GM10248 (cell line): ENCODE measurements at regions not wholly inside any gene's neighbourhood (a gene's known extent, or its start where the extent isn't known, plus 50 kb on each side); places are given as distances from the start of the nearest gene placed in this dataset.

Source experiments
- CTCF ChIA-PET: fragments of 300-600 bp; sonication (Branson Sonifier 250); formaldehyde crosslinking; extraction: SDS; loops from one replicate; lab custom pipeline; 2021; ENCODE audit warnings: antibody characterized with exemption; lab: Yijun Ruan, JAX
- POLR2A ChIA-PET: fragments of 350-650 bp; sonication (Branson Sonifier 250); formaldehyde crosslinking; extraction: SDS; loops from one replicate; lab custom pipeline; 2020; ENCODE audit warnings: antibody characterized with exemption; lab: Yijun Ruan, JAX
- DNase-seq: peaks from one replicate; pipeline ENCODE4 v3.0.0; 2012; ENCODE audit errors: extremely low spot score
- CTCF ChIP-seq: IDR thresholded peaks from 2 replicates; pipeline ENCODE4 v1.5.1; 2012; ENCODE audit warnings: mild to moderate bottlenecking, low read depth; ENCODE audit errors: extremely low read depth, missing control alignments, control extremely low read depth

DNA sequence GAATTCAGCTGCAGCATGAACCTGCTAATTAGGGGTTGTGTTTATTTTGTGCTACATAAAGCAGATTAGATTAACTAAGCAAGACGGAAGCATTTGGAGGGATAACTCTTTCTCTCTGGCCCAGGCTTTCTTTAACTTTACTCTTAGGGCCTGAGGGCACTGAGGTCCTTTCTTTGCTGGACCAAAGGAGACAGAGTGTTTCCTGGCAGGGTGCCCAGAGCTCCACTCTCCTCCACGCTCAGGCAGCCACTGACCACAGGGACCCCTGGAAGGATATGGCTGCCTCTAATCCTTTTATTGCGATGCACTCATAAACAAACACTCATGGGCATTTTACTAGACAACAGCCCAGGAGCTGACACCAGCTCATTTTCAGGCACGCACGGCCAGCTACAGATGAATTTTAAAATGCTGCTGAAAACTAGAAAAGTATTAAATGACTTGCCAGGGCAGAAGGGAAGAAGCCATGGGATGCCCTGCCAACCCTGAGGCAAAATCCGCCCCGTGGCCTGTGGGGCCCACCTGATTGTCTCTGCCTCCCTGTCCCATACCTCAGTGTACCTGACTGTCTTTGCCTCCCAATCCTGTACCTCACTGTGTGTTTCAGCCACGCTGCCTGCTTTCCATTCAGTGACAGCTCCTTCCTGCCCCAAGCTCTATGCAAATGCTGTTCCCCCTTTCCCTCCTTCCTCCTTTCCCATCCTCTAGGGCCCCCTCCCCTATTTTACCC, 192.6 kb upstream of the NAV2 start:
- POLR2A ChIA-PET: no interaction called here
- TF ChIP-seq CTCF: no peak
- CTCF ChIA-PET: interaction anchor here (0.8 to 1.3 kb wide), 2 partner anchors 10 to 44 kb away, joined by 3 to 4 read pairs; no protein-coding TSS in a partner anchor
- no peak for DNase-seq

- POLR2A ChIA-PET: no interaction called here
- no peak for DNase-seq
- CTCF ChIA-PET: interaction anchor here (1.0 to 1.3 kb wide), 2 partner anchors 9 to 45 kb away, joined by 4 read pairs; no protein-coding TSS in a partner anchor
Observed at GRCh38 chr11:19519353-19519752, 193.3 kb upstream of the NAV2 start.

DNA sequence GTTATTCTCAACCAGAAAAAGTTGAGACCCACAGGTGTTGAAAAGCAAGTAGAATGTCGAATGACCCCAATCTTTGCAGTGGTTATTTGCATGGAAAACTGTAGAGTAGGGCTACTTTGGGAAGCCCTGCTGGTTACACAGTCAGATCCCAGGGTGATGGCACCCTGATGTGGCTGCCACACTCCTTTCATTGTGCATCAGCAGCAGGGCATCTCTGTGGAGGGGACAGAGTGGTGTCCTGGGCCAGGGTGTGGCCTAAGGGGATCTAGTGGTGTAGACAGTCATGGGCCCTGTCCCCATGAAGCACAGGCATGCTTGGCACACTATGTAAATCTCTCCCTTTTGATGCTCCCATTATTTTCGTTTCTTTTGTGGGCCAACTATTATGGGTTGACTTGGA, 199.4 kb upstream of the NAV2 start:
- no peak for TF ChIP-seq CTCF
- ChIA-PET CTCF (no interaction called here), POLR2A (no interaction called here)
- DNase-seq: no peak

More at GRCh38 chr11:19519353-19519752, 193.3 kb upstream of the NAV2 start:
- TF ChIP-seq CTCF: peak; percentile 23

DNA sequence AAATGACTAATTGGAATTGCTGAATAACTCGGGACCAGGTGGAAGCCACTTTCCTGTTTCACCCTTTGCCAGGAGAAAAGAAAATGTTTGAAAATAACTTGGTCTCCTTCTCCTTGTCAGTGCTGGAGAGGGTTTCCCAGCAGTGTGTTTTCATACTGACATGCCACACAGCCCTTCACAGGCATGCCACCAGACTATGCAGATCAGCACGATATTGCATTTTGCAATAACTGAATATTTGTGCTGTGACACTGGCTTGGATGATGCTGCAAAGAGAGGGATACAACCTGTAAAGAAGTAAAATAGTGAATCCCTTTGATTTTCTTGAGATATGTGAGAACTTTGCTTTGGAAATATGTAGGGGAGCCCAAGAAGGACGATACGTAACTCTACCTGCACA, 200.0 kb upstream of the NAV2 start:
- DNase-seq: no peak
- no peak for TF ChIP-seq CTCF
- ChIA-PET CTCF (no interaction called here), POLR2A (no interaction called here)

DNA sequence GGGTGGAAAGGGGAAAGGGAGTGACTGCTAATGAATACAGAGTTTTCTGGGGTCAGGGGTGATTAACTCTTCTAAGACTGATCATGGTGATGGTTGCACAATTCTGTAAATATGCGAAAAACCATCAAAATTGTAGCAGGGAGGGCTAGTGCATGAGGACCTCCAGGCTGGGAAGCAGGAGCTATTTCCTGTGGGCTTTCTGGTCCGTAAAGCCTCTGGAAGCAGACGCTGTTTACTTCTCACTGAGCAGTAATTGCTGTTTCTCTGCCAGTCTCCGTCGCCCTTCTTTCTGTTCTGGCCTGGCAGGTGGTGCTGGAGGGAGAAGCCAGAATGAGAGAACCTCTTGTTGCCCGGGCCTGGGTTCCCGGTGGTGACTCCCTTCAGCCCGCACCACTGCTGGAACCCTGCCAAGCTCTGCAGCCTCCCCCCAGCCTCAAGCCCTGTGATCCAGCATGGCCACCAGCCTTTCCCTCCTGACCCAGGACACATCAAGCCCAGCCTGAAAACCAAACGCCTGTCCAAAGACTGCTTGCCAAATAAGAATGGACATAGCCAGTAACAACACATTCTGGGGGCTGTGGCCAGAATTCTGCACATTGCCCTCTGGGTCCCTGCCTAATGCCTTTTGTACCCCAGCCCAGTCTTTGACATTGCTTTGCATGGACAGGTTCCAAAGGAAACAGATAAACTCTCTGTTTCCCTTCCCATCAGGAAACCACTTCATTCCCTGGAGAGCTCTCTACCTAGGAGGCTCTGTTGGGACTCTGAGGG, 201.0 kb upstream of the NAV2 start:
- ChIA-PET CTCF (no interaction called here), POLR2A (no interaction called here)
- DNase-seq: no peak
- TF ChIP-seq CTCF: no peak

GRCh38 chr11:19511066-19511412, 201.6 kb upstream of the NAV2 start:
- CTCF ChIA-PET: no interaction called here

More at GRCh38 chr11:19511066-19511412, 201.6 kb upstream of the NAV2 start:
- no peak for DNase-seq
- no peak for TF ChIP-seq CTCF
- POLR2A ChIA-PET: no interaction called here
